Tibial artery (tissue), 4 donors: ENCODE measurements at regions not wholly inside any gene's neighbourhood (a gene's known extent, or its start where the extent isn't known, plus 50 kb on each side); places are given as distances from the start of the nearest gene placed in this dataset.

Source experiments
- DNase-seq, 2 donors: peaks; one replicate each; pipeline ENCODE4 v3.0.0-alpha.2; 2019
- H3K27ac ChIP-seq, 2 donors: fragments of 200-600 bp; sonication (generic) in 1 of 2; 1 replicate in 1 of 2; 2 replicates in 1 of 2; pipeline ENCODE4 v1.5.1; 2018 to 2019; ENCODE audit warnings: mild to moderate bottlenecking in 1 of 2
- H3K27me3 ChIP-seq, 2 donors: fragments of 200-600 bp; sonication (generic) in 1 of 2; one replicate each; pipeline versions ENCODE4 v1.5.1 to v1.6.0; 2016 to 2019
- H3K36me3 ChIP-seq, 3 donors: fragments of 200-600 bp; sonication (generic) in 2 of 3; one replicate each; pipeline ENCODE4 v1.5.1; 2016 to 2019; ENCODE audit warnings: mild to moderate bottlenecking in 2 of 3
- H3K4me1 ChIP-seq, 4 donors: fragments of 200-600 bp; sonication (generic) in 2 of 4; 1 replicate in 3 of 4; 2 replicates in 1 of 4; pipeline ENCODE4 v1.5.1; 2016 to 2019
- H3K4me3 ChIP-seq, 2 donors: fragments of 200-600 bp; sonication (generic) in 1 of 2; 1 replicate in 1 of 2; 2 replicates in 1 of 2; pipeline ENCODE4 v1.5.1; 2018 to 2019; ENCODE audit warnings: mild to moderate bottlenecking in 2 of 2
- H3K9me3 ChIP-seq, 3 donors: fragments of 200-600 bp; sonication (generic) in 1 of 3; one replicate each; pipeline ENCODE4 v1.5.1; 2016 to 2019
- intact Hi-C: fragments of 100-400 bp; cut with DNase I; formaldehyde crosslinking; loops from one replicate; pipeline ENCODE4 v1.15.0; 2023; ENCODE audit warnings: low total_unique reads
- TF ChIP-seq, protein P1 (sequence below), 2 experiments: fragments of 200-600 bp in 1 of 2; fragments of 450-650 bp in 1 of 2; IDR thresholded peaks; one replicate each; pipeline ENCODE4 v1.5.1; 2017 to 2019; ENCODE audit warnings: antibody characterized with exemption in 2 of 2, mild to moderate bottlenecking in 1 of 2, moderate library complexity in 1 of 2

DNA sequence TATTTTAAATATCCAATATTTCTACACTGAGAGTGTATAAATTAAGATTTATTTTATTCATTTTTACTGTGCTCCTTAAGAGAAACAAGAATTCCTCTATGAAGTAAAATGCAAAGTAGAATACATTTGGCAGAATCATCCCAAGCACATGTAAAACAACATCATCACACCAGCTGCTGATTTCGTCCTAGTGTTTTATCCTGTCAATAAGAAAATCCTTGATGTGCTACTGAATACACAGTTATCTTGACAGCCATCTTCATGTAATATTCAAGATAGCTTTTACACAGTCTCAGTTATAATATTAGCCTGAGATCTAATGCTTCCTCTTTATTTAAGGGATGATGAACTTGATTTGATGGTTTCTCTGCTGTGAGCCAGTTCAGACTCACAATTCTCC lies 282.4 kb downstream of the MZT1 start:
- Histone ChIP-seq H3K27ac (no peak overlapping the region), H3K9me3 (no peaks in the 10 kb centered on the region), H3K4me1 (no peaks in the 10 kb centered on the region), H3K36me3 (no peaks in the 10 kb centered on the region), H3K4me3 (no peak overlapping the region), H3K27me3 (no peaks in the 10 kb centered on the region)
- intact Hi-C loops = no loop called here
- TF ChIP-seq, protein P1, sequence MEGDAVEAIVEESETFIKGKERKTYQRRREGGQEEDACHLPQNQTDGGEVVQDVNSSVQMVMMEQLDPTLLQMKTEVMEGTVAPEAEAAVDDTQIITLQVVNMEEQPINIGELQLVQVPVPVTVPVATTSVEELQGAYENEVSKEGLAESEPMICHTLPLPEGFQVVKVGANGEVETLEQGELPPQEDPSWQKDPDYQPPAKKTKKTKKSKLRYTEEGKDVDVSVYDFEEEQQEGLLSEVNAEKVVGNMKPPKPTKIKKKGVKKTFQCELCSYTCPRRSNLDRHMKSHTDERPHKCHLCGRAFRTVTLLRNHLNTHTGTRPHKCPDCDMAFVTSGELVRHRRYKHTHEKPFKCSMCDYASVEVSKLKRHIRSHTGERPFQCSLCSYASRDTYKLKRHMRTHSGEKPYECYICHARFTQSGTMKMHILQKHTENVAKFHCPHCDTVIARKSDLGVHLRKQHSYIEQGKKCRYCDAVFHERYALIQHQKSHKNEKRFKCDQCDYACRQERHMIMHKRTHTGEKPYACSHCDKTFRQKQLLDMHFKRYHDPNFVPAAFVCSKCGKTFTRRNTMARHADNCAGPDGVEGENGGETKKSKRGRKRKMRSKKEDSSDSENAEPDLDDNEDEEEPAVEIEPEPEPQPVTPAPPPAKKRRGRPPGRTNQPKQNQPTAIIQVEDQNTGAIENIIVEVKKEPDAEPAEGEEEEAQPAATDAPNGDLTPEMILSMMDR (IDR thresholded peaks at IDR 0.05) = no peak
- DNase-seq = no peak

- Histone ChIP-seq H3K4me1 (no peaks in the 10 kb centered on the region), H3K9me3 (no peaks in the 10 kb centered on the region), H3K27me3 (no peaks in the 10 kb centered on the region), H3K4me3 (no peak overlapping the region), H3K36me3 (no peaks in the 10 kb centered on the region), H3K27ac (no peak overlapping the region)
- intact Hi-C loops = no loop called here
- DNase-seq = no peak
- TF ChIP-seq, protein P1 (IDR thresholded peaks at IDR 0.05) = no peak
Observed at GRCh38 chr13:72437458-72437857, 290.0 kb downstream of the MZT1 start.

DNA sequence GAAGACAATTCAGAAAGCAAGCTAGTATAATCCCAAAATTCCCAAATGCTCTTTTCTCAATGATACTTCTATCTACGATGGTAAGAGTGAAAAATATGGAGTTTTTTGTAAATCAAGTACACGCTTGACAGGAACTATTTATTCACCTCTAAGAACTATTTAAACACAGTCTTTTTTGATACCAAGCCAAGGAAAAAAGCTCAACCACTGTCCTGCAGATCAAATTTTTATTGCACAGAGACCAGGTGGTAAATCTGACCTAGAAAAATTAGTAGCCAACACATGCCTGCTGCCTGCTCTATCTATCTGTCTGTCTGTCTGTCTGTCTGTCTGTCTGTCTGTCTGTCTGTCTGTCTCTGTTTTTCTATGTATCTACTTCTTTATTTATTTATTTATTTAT lies 292.2 kb downstream of the MZT1 start:
- H3K9me3 ChIP-seq = no peaks in the 10 kb centered on the region
- no peak for DNase-seq
- no peaks in the 10 kb centered on the region for H3K36me3 ChIP-seq
- intact Hi-C loops = no loop called here
- H3K27ac ChIP-seq = no peak overlapping the region
- H3K4me1 ChIP-seq = no peaks in the 10 kb centered on the region
- H3K4me3 ChIP-seq = no peak overlapping the region
- H3K27me3 ChIP-seq = no peaks in the 10 kb centered on the region
- TF ChIP-seq, protein P1 (IDR thresholded peaks at IDR 0.05) = no peak

DNA sequence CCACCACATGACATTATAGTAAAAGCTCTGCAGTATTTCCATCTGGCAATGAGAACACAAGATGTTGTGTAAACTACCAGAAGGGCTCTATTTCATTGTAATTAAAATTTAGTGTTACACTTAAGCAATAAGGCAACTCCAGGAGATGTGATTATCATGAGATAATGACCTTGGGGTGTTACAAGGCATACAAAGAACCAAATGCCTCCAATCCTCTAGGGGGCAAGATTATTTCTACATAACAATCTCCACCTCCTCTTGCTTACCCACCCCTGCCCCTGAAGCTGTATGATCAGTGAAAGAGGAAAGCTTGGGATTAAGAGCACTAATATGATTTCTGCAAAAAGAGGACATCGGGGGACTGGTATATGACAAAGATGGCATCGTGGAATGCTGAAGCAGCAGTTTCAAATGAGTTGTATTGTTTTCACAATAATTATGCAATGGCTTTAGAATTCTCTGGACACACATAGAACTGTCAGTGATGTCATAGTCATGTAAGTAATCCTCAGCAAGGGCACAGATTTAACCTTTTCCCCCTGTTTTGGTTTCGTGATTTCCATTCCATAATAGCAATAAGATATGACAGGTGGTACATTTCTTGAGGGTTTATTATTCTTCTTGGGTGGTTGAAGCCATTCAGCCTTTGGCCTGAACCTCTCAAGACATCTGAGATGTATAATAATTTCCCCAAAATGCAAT lies 295.3 kb downstream of the MZT1 start:
- H3K27me3 ChIP-seq = no peaks in the 10 kb centered on the region
- DNase-seq = no peak
- intact Hi-C loops = no loop called here
- no peak overlapping the region for H3K27ac ChIP-seq
- TF ChIP-seq, protein P1 (IDR thresholded peaks at IDR 0.05) = no peak
- H3K36me3 ChIP-seq = no peaks in the 10 kb centered on the region
- no peaks in the 10 kb centered on the region for H3K9me3 ChIP-seq
- H3K4me3 ChIP-seq = no peak overlapping the region
- no peaks in the 10 kb centered on the region for H3K4me1 ChIP-seq

DNA sequence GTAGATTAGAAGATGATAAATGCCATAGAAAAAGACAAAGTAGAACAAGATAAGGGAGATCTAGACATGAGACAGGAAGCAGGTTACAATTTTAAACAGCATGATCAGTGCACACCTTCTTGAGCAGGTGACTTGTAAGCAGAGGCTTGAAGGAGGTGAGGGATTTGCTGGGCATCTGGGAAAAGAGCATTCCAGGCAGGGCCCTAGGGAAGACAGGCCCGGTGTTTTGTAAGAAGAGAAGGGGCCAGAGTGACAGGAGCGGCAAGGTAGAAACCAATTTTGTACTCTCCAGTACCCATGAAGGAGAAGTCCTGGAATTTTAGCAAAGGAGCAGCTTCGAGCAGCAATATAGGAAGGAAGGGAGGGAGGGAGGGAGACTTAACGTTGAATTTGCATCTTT lies 296.5 kb downstream of the MZT1 start:
- no peaks in the 10 kb centered on the region for H3K4me1 ChIP-seq
- H3K27ac ChIP-seq = no peak overlapping the region
- H3K27me3 ChIP-seq = no peaks in the 10 kb centered on the region
- TF ChIP-seq, protein P1 (IDR thresholded peaks at IDR 0.05) = no peak
- no peaks in the 10 kb centered on the region for H3K36me3 ChIP-seq
- no peak overlapping the region for H3K4me3 ChIP-seq
- no peaks in the 10 kb centered on the region for H3K9me3 ChIP-seq
- intact Hi-C loops = no loop called here
- no peak for DNase-seq
